ENCODE measurements at regions not wholly inside any gene's neighbourhood (a gene's known extent, or its start where the extent isn't known, plus 50 kb on each side); places are given as distances from the start of the nearest gene placed in this dataset.
"Not testable (repeated sequence)": the region's sequence is repeated elsewhere in the genome, so short reads cannot be mapped to it uniquely, and the experiment has no call there.

DNA sequence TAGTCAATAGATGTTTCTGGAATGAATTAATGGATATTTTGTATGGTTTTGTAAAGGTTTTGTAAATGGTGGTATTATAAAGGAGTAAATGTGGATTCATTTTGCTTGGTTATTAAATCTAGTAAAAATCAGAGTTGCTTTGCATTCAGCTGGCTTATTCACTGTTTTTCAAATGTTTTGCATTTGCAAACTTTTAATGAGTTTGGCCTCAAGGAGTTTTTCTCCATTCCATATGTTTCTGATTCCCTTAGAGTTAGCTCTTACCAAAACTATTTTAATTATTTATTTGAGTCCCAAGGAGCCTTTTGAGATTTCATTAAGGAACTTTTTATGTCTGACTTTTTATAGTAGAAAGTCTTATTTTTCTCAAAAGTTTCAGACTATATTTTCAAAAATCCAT lies 992.2 kb downstream of the DIPK2A start:
- no peak for DNase-seq

DNA sequence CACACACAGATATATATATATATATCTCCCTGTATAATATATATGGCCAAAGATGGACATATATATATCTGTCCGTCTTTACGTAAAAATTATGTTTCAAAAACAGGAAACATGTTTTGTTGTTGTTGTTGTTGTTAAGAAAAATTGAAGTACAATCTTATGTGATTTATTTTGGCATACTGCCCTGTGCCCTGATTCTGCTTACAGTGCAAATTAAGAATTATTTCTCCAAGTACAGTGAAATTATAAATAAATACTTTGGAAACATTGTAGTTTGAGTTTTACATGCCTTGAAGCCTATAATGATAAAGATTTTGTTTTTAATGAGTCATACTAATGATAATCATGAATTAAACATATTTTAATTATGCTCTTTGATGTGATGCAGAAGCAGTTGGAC lies 994.9 kb downstream of the DIPK2A start:
- no peak for DNase-seq

DNA sequence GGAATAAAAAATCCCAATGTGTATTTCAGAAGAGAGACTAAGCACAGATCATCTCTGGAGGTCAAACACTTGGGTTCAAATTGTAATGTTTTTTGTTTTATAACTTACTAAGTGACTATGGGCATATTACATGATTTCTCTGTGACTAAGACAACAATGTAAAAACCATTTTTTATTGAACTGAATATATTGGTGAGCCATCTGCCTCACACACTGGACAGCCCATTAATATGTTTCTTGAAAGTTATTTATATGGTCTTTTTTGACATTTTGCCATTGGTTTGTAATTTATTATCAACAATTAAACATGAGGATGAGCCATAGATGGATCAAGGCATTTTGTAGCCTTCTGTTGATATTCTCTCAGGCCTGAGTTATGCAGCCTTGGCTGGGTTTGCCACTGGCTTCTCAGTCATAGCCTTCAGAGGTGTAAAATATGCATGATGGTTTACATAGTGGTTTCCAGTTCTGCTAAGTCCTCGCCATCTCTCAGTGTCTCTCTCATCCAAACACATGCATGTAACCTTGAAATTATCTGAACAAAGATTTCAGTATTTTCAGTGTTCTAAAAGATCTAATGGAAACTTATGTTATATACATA lies 997.2 kb downstream of the DIPK2A start:
- DNase-seq: no peak

DNA sequence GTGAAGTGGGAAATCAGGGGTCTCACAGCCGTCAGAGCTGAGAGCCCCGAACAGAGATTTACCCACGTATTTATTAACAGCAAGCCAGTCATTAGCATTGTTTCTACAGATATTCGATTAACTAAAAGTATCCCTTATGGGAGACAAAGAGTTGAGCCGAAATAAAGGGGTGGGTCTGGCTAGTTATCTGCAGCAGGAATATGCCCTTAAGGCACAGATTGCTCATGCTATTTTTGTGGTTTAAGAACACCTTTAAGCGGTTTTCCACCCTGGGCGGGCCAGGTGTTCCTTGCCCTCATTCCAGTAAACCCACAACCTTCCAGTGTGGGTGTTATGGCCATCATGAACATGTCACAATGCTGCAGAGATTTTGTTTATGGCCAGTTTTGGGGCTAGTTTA lies 1012.9 kb downstream of the DIPK2A start:
- DNase-seq: not testable (repeated sequence)

DNA sequence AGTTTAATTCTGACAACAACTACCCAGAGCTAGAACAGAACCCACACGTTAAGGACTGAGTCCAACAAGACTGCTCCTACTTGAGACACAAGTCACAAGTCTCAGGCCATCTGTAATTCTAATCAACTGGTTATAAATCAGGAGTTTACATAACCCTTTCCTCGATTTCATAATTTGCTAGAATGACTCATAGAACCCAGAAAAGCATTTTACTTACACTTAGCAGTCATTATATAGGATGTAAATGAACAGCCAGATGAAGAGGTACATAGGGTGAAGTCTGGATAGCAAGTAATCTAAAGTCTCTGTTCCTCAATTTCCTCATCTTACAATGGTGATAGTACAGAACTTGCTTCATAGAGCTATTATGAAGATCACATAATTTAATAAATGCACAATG lies 1018.2 kb downstream of the DIPK2A start:
- no peak for DNase-seq

DNA sequence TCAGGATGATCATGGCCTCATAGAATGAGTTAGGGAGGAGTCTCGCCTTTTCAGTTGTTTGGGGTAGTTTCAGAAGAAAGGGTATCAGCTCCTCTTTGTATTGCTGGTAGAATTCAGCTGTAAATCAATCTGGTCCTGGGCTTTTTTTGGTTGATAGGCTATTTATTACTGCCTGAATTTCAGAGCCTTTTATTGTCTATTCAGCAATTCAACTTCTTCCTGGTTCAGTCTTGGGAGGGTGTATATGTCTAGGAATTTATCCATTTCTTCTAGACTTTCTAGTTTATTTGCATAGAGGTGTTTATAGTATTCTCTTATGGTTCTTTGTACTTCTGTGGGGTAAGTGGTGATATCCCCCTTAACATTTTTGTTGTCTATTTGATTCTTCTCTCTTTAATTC lies 1024.2 kb downstream of the DIPK2A start:
- no peak for DNase-seq

DNA sequence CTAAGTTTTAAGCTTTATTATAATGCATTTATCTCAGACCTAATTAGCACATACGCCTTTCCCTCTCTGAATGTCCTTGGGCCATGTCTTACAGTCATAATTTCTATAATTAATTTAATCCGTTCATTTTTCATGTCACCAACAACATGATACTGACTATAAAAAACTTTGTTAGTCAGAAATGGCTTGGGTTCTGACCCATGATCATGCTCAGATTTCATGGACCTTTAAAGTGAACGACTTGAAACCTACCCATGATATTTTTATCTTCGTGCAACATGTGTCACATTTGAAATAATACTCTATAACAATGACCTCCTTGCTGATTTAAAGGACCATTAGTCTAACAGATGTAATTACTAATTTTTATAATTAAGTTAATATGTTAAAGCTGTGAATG lies 1033.8 kb downstream of the DIPK2A start:
- DNase-seq: no peak

DNA sequence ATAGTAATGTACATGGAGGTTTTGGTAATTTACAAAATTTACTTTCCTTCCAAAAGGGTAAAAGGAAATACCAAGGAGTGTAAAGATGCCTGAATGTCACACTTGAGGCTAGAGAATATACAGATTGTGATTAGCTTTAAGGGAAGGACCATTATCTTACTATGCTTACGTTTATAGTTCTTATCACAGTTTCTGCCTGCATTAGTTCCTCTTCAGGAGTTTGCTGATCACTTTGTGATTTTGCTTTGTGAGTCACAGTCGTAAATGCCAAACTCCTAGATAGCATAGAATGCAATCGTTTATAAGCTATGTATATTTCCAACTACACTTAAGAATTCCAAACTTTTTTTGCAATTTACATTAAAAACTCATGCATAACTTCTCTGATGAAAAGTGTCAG lies 1034.6 kb downstream of the DIPK2A start:
- DNase-seq: no peak

DNA sequence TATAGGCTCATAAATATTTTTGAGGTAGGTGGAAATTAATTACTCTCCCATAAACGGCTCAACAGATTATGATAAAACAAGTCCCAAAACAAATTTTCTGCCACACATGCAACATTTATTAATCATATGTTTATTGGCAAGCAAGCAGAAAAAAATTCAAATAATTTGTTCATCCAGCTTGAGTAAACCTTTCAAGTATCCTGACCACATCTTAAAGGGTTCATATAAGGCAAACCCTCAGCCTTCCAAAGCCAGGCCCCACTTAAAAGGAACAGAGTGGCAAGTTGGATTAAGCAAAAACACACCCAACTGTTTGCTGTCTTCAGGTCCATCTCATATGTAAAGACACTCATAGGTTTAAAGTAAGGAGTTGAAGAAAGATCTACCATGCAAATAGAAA lies 1042.3 kb downstream of the DIPK2A start:
- no peak for DNase-seq

DNA sequence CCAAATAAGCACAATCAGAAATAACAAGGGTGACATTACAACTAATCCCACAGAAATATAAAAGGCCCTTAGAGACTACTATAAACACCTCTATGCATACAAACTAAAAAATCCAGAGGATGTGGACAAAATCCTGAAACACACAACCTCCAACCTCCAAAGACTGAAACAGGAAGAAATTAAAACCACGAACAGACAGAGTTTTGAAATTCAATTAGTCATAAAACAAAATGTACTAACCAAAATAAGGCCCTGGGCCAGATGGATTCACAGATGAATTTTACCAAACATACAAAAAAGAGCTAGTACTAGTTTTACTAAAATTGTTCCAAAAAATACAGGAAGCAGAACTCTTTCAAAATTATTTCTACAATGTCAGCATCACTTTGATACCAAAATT lies 1043.6 kb downstream of the DIPK2A start:
- DNase-seq: no peak

DNA sequence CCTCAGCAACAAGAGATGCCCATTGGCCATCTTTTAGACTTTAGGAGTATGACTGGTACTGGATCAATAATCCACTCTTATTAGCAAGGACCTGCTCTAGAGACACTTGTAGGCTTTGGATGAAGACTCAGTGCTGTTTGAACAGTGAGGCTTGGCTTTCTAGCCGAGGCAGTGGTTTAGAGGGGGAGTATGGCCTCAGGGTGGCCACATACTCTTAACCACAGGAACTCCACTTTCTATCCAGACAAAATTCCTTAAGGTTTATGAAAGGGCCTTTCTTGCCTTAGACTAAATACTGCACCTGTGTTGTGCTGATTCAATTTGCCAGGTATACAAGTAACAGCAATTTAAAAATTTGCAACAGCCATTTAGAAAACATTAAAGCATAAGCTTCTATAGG lies 1046.3 kb downstream of the DIPK2A start:
- DNase-seq: no peak

DNA sequence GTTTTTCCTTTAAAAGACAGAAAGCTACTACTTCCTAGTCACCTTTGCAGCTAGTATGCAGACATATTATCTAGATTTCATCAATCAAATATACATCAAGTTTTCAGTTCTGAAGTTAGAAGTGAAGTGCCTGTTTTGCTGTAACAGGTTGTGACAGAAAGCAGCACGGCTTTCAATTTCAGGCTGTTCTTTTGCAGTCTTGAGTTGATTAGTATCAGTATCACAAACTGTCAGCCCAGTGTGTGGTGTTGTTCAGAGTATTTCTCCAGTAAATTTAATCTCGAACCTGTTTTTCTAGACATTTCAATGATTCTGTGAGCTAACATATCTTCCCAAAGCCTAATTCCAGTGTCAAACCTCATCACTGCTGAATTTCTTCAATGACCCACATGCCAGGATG lies 1050.8 kb downstream of the DIPK2A start:
- DNase-seq: no peak

DNA sequence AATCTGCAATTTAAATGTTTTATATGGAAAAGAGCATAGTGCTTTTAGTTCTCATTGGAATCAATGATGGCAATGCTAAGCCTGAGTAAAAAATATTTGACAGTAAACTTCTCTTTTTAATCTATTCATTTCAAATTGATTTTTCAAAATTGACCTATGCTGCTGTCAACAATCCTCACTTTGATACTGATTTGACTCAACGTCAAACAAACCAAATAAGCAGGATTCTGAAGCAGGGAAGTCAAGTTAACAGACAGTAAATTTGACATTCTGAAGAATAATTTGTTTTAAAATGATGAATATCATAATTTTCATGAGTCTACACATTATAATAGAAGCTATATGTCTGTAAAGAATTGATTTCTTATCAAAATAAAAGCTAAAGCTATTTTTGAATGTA lies 1053.1 kb downstream of the DIPK2A start:
- DNase-seq: no peak

DNA sequence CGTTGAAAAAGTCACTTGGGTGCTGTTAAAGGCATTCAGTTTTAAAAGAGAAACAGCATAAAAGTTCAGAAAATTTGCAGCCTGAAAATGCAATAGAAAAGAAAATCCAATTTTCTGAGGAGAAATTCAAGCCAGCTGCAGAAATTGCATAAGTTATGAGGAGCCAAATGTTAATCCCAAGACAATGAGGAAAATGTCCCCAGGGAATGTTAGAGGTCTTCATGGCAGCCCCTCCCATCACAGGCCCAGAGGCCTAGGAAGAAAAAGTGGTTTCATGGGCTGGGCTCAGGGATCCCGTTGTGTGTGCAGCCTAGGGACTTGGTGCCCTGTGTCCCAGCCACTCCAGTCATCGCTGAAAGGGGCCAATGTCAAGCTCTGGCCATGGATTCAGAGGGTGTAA lies 1055.6 kb downstream of the DIPK2A start:
- not testable (repeated sequence) for DNase-seq

DNA sequence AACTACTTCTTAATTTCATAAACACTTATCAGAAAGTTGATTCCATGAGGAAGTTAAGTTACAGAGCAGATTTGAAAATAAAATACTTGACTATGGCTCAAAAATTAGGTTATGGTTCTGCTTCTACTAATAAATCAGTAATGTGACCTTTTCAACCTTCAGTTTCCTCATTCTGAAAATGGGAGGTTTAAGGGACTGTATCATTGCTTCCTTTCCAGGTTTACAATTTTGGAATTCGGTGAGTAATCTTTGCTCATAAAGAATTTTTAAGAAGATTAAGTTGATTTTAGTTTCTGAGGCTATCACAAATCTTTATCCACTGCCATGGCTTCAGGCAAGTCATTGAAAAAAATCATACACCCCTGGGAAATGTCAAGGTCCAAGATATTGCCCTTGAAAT lies 1061.2 kb downstream of the DIPK2A start:
- no peak for DNase-seq

DNA sequence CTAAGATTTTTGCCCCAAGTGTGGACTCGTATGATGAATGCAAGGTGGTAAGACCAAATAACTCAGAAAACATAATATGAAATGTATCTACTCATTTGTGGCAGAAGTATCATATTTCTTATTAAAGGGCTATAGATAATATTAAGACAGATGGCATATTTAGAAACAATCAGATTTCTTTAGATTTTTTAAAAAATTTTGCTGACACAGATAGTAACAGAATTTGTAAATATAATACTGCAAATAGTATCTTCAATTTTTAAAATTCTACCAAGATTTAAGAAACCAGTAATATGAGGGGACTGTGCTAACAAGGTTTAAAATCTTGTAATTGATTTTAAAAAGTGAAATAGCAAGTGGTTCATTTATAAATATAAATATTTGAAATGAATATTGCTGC lies 1064.1 kb downstream of the DIPK2A start:
- no peak for DNase-seq

DNA sequence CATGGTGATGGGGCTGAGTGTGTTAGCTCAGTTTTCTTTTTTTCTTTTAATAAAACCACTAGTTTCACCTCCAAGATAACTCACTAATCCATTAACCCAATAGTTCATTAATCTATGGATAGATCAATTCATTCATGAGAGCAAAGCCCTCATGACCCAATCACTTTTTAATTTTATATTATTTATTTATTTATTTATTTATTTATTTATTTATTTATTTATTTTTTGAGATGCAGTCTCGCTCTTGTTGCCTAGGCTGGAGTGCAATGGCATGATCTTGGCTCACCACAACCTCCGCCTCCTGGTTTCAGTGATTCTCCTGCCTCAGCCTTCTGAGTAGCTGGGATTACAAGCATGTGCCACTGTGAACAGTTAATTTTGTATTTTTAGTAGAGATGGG lies 1082.4 kb downstream of the DIPK2A start:
- not testable (repeated sequence) for DNase-seq

DNA sequence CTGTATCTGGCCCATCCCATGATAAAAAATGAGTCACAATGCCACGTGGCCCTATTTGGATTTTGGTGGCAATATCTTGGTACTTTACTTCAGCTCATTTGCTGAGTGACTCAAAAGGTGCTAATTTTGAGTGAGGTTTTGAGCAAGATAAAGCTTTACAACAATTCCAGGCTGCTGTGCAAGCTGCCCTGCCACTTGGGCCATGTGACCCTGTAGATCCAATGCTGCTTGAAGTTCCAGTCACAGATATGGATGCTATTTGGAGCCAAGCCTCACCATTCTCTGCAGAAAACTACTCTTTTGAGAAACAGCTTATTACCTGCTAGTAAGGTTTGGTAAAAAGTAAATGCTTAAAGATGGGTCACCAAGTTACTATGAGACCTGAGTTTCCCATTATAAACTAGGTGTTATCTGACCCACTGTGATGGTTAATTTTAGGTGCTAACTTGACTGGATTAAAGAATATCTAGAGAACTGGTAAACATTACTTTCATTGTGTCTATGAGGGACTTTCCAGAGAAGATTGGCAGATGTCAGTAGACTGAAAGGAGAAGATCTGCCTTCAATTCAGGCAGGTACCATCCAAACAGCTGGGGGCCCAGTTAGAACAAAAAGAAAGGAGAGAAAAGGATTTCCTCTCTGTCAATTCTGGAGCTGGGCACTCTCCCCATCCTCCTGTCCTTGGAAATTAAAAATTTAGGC lies 1083.9 kb downstream of the DIPK2A start:
- DNase-seq: no peak

DNA sequence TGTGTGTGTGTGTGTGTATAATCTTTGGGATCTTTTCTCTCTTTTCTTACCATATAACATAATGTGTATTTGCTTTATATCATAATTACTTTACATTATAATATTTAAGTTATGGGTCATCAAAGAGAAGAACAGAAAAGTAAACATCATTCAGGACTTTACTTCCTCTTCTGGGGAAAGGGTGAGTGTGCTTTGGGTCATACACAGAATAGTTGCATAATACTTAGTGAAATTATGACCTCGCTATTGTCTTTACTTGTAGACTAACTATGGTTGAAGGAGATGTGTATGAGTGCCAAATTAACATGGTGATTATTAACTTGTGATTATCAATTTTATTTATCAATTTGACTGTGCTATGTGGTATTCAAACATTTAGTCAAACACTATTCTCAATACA lies 1086.9 kb downstream of the DIPK2A start:
- DNase-seq: no peak

DNA sequence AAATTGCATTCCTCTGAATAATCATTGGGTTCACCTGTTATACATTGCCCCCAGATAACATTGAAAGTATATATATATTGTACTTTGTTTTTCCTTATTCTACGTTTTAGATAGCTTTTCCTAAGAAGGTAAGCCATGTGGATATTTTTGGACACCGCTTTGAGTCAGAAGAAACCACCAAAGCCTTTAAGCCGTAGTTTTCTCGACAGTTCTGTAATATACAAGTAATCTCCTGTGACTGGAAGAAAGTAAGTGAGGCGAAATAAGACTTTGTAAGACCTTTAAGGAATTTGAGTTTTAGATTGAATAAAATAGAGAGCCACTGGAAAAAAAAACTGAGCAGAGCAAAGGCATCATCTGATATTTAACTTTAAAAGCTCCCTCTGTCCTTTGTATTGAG lies 1092.0 kb downstream of the DIPK2A start:
- no peak for DNase-seq

DNA sequence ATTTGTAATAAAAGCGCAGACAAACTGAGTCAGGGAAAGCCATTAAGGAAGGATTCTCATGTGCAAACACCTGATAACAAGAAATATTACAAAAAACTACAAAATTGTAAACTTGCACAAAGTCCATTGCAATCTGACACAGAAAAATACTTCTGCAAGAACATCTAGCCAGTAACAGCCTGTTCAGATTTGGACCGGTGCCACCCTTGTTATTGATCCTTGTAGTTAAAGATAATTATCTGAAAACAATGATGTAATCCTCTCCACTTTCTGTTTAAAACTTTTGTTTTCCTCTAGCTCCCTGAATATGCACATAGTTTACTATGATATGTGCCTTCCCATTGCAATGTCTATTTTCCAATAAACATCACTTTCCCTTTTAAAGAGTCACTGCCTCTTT lies 1090.2 kb downstream of the PLOD2 start:
- DNase-seq: no peak

DNA sequence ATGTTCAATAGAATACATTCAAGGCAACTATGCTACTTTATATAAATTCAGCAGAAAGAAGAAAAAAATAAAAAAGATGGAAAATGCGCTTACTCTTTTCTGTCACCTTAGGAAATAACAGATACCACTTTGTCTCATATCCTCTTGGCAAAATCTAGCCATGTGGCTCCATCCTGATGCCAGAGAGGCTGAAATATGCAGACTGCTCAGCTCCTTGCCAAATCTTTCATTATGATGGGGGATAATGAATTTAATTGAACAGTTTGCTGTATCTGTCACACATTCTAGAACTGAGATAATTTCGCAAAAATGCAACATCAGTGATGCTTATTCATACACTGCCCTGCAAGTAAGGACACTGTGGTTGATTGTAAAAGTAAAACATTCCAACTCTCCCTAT lies 1081.5 kb downstream of the PLOD2 start:
- DNase-seq: no peak

DNA sequence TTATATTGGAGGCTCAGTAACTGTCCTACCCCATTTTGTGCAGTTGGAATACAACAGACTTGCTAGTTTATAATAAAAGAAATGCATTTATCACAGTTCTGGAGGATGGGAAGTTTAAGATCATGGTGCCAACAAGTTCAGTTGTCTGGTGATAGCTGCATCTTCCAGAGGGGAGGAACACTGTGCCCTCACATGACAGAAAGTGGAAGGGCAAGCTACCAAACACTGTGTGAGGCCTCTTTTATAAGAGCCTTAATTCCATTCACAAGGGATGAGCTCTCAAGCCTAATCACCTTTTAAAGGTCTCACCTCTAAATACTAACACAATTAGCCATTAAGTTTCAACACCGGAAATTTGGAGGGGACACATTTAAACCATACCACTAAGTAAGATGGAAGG lies 1073.9 kb downstream of the PLOD2 start:
- DNase-seq: no peak

DNA sequence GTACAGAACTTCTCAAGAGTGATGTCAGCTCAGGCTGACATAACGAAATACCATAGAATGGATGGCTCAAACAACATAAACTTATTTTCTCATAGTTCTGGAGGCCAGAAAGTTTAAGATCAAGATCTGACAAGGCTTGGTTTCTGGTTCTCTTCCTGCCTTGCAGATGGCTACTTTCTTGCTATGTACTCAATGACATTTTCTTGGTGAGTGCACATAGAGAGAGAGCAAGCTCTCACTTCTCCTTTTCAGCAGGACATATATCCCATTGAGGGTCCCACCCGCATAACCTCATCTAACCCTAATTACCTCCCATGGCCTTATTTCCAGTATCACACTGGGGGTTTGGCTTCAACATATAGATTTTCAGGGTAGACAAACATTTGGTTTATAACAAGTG lies 1072.1 kb downstream of the PLOD2 start:
- DNase-seq: no peak

DNA sequence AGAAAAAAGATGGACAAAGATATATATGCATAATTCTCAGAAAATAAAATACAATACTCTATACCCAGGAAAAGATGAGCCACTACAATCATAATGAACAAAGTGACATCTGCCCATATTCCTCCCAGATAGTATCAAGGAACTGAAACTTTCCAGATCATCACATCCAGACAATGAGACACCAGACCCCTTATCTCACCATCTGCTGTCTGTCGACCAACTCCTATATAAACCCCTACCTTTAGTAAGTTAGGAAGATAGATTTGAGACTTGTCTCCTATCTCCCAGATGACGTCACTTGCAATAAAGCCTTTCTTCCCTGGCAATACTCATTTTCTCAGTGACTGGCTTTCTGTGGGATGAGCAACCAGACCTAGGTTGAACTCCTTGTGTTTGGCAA lies 1071.6 kb downstream of the PLOD2 start:
- DNase-seq: no peak

Measured in NCI-H526 treated with DMSO at 0.1 percent for 48 hours (cell line).